Esophagus muscularis mucosa (tissue), 4 donors: ENCODE measurements at regions not wholly inside any gene's neighbourhood (a gene's known extent, or its start where the extent isn't known, plus 50 kb on each side); places are given as distances from the start of the nearest gene placed in this dataset.

Experiments
- EP300 ChIP-seq: sonication (generic); formaldehyde crosslinking; IDR thresholded peaks from one replicate; pipeline ENCODE4 v1.6.1; 2017; ENCODE audit warnings: antibody characterized with exemption
- POLR2A ChIP-seq: fragments of 450-650 bp; IDR thresholded peaks from one replicate; pipeline ENCODE4 v1.6.1; 2017; ENCODE audit warnings: antibody characterized with exemption, moderate library complexity, mild to moderate bottlenecking, low read depth
- POLR2AphosphoS5 ChIP-seq, 2 donors: sonication (generic); formaldehyde crosslinking; IDR thresholded peaks; one replicate each; pipeline ENCODE4 v1.6.1; 2017; ENCODE audit warnings: antibody characterized with exemption in 2 of 2
- TF ChIP-seq, protein P1 (sequence below), 3 experiments: fragments of 200-600 bp in 2 of 3; fragments of 450-650 bp in 1 of 3; sonication (generic) in 2 of 3; IDR thresholded peaks; one replicate each; pipeline ENCODE4 v1.5.1; 2017 to 2019; ENCODE audit warnings: antibody characterized with exemption in 3 of 3, mild to moderate bottlenecking in 2 of 3, moderate library complexity in 1 of 3

DNA sequence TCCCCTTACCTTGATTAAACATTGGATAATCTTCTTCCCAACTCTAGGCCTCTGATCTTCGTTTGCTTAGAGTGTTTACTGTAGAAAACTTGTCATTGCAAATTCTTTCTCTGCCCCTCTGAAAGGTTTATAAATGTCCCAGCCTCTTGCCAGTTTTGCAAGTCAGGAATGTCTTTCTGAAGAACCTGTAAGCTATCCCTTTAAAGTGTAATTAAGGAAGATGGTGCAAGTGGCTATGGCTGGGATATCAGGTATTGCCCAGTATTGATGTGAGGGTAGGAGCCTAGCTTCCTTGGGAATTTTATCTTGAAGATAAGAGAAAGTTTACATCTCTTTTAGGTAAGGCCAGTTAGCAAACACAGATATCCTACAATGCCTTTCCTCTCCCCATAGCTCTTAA lies 211.0 kb upstream of the RIMS1 start:
- TF ChIP-seq EP300 (no peak), POLR2A (no peak), POLR2AphosphoS5 (IDR thresholded peaks at IDR 0.05) (no peak)
- TF ChIP-seq, protein P1, sequence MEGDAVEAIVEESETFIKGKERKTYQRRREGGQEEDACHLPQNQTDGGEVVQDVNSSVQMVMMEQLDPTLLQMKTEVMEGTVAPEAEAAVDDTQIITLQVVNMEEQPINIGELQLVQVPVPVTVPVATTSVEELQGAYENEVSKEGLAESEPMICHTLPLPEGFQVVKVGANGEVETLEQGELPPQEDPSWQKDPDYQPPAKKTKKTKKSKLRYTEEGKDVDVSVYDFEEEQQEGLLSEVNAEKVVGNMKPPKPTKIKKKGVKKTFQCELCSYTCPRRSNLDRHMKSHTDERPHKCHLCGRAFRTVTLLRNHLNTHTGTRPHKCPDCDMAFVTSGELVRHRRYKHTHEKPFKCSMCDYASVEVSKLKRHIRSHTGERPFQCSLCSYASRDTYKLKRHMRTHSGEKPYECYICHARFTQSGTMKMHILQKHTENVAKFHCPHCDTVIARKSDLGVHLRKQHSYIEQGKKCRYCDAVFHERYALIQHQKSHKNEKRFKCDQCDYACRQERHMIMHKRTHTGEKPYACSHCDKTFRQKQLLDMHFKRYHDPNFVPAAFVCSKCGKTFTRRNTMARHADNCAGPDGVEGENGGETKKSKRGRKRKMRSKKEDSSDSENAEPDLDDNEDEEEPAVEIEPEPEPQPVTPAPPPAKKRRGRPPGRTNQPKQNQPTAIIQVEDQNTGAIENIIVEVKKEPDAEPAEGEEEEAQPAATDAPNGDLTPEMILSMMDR (IDR thresholded peaks at IDR 0.05): no peak
